ENCODE measurements at regions not wholly inside any gene's neighbourhood (a gene's known extent, or its start where the extent isn't known, plus 50 kb on each side); places are given as distances from the start of the nearest gene placed in this dataset.
A peak's percentile ranks its signal among the peaks of the same experiment; 100 is the strongest.

- Mint-ChIP-seq H3K27ac (no peak overlapping the region), H3K36me3 (ENCODE audit: low read depth) (no peaks in the 10 kb centered on the region; the same call in 1 of the 2 replicates), H3K4me3 (no peak overlapping the region), H3K9me3 (peaks cover 9% of the 10 kb centered on the region), H3K4me1 (ENCODE audit: low read depth) (peaks cover 4% of the 10 kb centered on the region), H3K27me3 (ENCODE audit: insufficient read depth) (peaks cover 3% of the 10 kb centered on the region)
- no peak for TF ChIP-seq CTCF (IDR thresholded peaks at IDR 0.05)
- no peak for DNase-seq
These were observed 104.4 kb upstream of the ESX1 start for GRCh38 chrX:104359124-104359523.

DNA sequence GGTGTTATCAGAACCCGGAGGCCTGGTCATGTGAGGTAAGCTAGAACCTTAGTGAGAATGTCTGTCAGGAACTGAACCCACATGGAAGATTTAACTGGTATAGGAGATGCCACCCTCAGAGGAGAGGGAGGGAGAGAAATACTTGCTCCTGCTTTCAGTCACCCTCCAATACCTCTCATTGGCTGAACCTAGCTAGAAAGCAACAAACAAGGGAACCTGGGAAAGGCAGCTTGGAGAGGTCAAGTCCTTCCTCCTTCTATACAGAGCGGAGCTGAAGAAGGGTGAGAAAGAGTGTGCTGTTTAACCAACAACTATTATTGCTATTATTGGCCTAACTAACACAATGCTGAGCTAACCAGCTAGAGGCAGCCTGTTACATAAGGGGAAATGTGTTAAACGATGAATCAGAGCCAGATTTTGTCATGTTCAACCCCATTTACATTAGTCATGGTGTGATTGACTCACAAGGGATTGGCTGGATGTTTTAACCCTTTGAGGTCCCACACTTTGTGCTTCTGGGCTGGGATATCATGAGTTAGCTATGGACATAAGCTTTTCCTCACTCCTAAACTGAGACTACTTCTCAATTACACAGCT, 96.5 kb upstream of the ESX1 start:
- H3K27ac Mint-ChIP-seq, result peak overlapping the region; percentile 53
- peaks cover 31% of the 10 kb centered on the region for H3K4me1 Mint-ChIP-seq (ENCODE audit: low read depth)
- no peaks in the 10 kb centered on the region for H3K27me3 Mint-ChIP-seq (ENCODE audit: insufficient read depth)
- H3K9me3 Mint-ChIP-seq, result no peaks in the 10 kb centered on the region
- no peak overlapping the region for H3K4me3 Mint-ChIP-seq
- DNase-seq, result peak; percentile 73
- TF ChIP-seq CTCF (IDR thresholded peaks at IDR 0.05), result no peak
- H3K36me3 Mint-ChIP-seq (ENCODE audit: low read depth), result no peaks in the 10 kb centered on the region

- Mint-ChIP-seq H3K27me3 (ENCODE audit: insufficient read depth) (no peaks in the 10 kb centered on the region), H3K4me1 (ENCODE audit: low read depth) (peaks cover 37% of the 10 kb centered on the region), H3K27ac (no peak overlapping the region), H3K9me3 (no peaks in the 10 kb centered on the region), H3K36me3 (ENCODE audit: low read depth) (no peaks in the 10 kb centered on the region), H3K4me3 (no peak overlapping the region)
- no peak for TF ChIP-seq CTCF (IDR thresholded peaks at IDR 0.05)
- no peak for DNase-seq
These were observed 93.1 kb upstream of the ESX1 start for GRCh38 chrX:104347860-104348259.

GRCh38 chrX:104343428-104344129, 88.8 kb upstream of the ESX1 start:
- Mint-ChIP-seq H3K27ac (peak overlapping the region; percentile 68), H3K27me3 (ENCODE audit: insufficient read depth) (no peaks in the 10 kb centered on the region), H3K4me1 (ENCODE audit: low read depth) (peaks cover 19% of the 10 kb centered on the region), H3K36me3 (ENCODE audit: low read depth) (no peaks in the 10 kb centered on the region), H3K4me3 (no peak overlapping the region), H3K9me3 (no peaks in the 10 kb centered on the region)
- peak; percentile 81 for TF ChIP-seq CTCF (IDR thresholded peaks at IDR 0.05)
- DNase-seq, result peak; percentile 89

GRCh38 chrX:104342065-104342464, 87.3 kb upstream of the ESX1 start:
- H3K27ac Mint-ChIP-seq, result no peak overlapping the region
- peaks cover 11% of the 10 kb centered on the region for H3K4me1 Mint-ChIP-seq (ENCODE audit: low read depth)
- DNase-seq, result no peak
- H3K36me3 Mint-ChIP-seq (ENCODE audit: low read depth), result no peaks in the 10 kb centered on the region
- no peak for TF ChIP-seq CTCF (IDR thresholded peaks at IDR 0.05)
- H3K4me3 Mint-ChIP-seq, result no peak overlapping the region
- H3K27me3 Mint-ChIP-seq (ENCODE audit: insufficient read depth), result no peaks in the 10 kb centered on the region
- no peaks in the 10 kb centered on the region for H3K9me3 Mint-ChIP-seq

Data from HFFc6 (cell line).